SK-N-SH (cell line): ENCODE measurements at regions not wholly inside any gene's neighbourhood (a gene's known extent, or its start where the extent isn't known, plus 50 kb on each side); places are given as distances from the start of the nearest gene placed in this dataset.

Experiments
- CTCF ChIA-PET: fragments of 300-600, 350-600 bp; formaldehyde crosslinking; extraction: SDS; loops from one replicate; lab custom pipeline; 2021; lab: Yijun Ruan, JAX
- POLR2A ChIA-PET: fragments of 350-600 bp; sonication (Branson Sonifier 250); formaldehyde crosslinking; extraction: SDS; loops from one replicate; lab custom pipeline; 2020; ENCODE audit warnings: antibody characterized with exemption, inconsistent platforms; lab: Yijun Ruan, JAX
- DNase-seq: peaks from one replicate; pipeline ENCODE4 v3.0.0; 2012
- H2AFZ ChIP-seq: fragments of 200-600 bp; sonication (generic); 2 replicates; pipeline ENCODE4 v1.8.1; 2016; ENCODE audit warnings: antibody characterized with exemption, mild to moderate bottlenecking, low read depth
- H3F3A ChIP-seq: fragments of 200-600 bp; sonication (generic); replicated peaks from 2 replicates; pipeline ENCODE3; 2016; ENCODE audit warnings: antibody characterized with exemption, mild to moderate bottlenecking; ENCODE audit not compliant: insufficient read depth
- H3K27ac ChIP-seq, 2 experiments: fragments of 200-500 bp in 1 of 2; fragments of 200-600 bp in 1 of 2; sonication (Bioruptor generic) in 1 of 2; sonication (generic), shearing (Covaris generic) in 1 of 2; 2 replicates each; pipeline versions ENCODE4 v1.5.1 to v1.6.1; 2014 to 2016; ENCODE audit warnings: low read depth in 2 of 2, inconsistent platforms in 1 of 2, low read length in 1 of 2, mild to moderate bottlenecking in 1 of 2, mixed read lengths in 1 of 2
- H3K27me3 ChIP-seq: fragments of 200-600 bp; sonication (generic), shearing (Covaris generic); 2 replicates; pipeline ENCODE4 v1.6.1; 2016; ENCODE audit warnings: mixed run types; ENCODE audit not compliant: insufficient read depth
- H3K36me3 ChIP-seq, 2 experiments: fragments of 200-500 bp in 1 of 2; fragments of 200-600 bp in 1 of 2; sonication (Bioruptor generic) in 1 of 2; sonication (generic) in 1 of 2; replicated peaks in 1 of 2; 2 replicates each; pipeline versions ENCODE3 to v1.5.1; 2014 to 2016; ENCODE audit warnings: low read length in 1 of 2, mild to moderate bottlenecking in 1 of 2; ENCODE audit not compliant: insufficient read depth in 2 of 2, control insufficient read depth in 1 of 2
- H3K4me1 ChIP-seq, 2 experiments: fragments of 200-500 bp in 1 of 2; fragments of 200-600 bp in 1 of 2; sonication (Bioruptor generic) in 1 of 2; sonication (generic), shearing (Covaris generic) in 1 of 2; 2 replicates each; pipeline versions ENCODE4 v1.5.1 to v1.6.1; 2014 to 2016; ENCODE audit warnings: low read depth in 1 of 2, low read length in 1 of 2, mixed run types in 1 of 2; ENCODE audit not compliant: insufficient read depth in 2 of 2, control insufficient read depth in 1 of 2
- H3K4me2 ChIP-seq: fragments of 200-600 bp; sonication (generic), shearing (Covaris generic); 2 replicates; pipeline ENCODE4 v1.6.1; 2017; ENCODE audit warnings: mixed run types
- H3K4me3 ChIP-seq, 2 experiments: fragments of 200-500 bp in 1 of 2; fragments of 200-600 bp in 1 of 2; sonication (Bioruptor generic) in 1 of 2; sonication (generic), shearing (Covaris generic) in 1 of 2; 2 replicates each; pipeline versions ENCODE4 v1.5.1 to v1.8.1; 2014 to 2016; ENCODE audit warnings: low read depth in 2 of 2, inconsistent platforms in 1 of 2, low read length in 1 of 2, mild to moderate bottlenecking in 1 of 2, mixed read lengths in 1 of 2, moderate library complexity in 1 of 2
- H3K79me2 ChIP-seq: fragments of 200-600 bp; sonication (generic); 2 replicates; pipeline ENCODE4 v1.8.1; 2017; ENCODE audit warnings: mild to moderate bottlenecking; ENCODE audit not compliant: insufficient read depth
- H3K9ac ChIP-seq: fragments of 200-600 bp; sonication (generic); 2 replicates; pipeline ENCODE4 v1.6.1; 2017; ENCODE audit warnings: mixed run types
- H3K9me2 ChIP-seq: fragments of 200-600 bp; sonication (generic); 2 replicates; pipeline ENCODE4 v1.6.1; 2017; ENCODE audit warnings: mixed run types
- H3K9me3 ChIP-seq: fragments of 200-600 bp; sonication (generic); 2 replicates; pipeline ENCODE4 v1.6.1; 2017; ENCODE audit warnings: mixed run types, mild to moderate bottlenecking, moderate library complexity
- H4K20me1 ChIP-seq: fragments of 200-600 bp; sonication (generic); 2 replicates; pipeline ENCODE4 v1.6.1; 2017; ENCODE audit warnings: mild to moderate bottlenecking, mixed run types; ENCODE audit not compliant: insufficient read depth
- ELF1 ChIP-seq: IDR thresholded peaks from 2 replicates; pipeline ENCODE4 v1.4.0; 2012
- EP300 ChIP-seq, 2 experiments: IDR thresholded peaks; 2 replicates each; pipeline versions ENCODE4 v1.4.0 to v1.6.1; 2012; ENCODE audit warnings: borderline replicate concordance in 1 of 2, low read depth in 1 of 2, low read length in 1 of 2
- EZH2phosphoT487 ChIP-seq: fragments of 200-600 bp; sonication (generic); IDR thresholded peaks from 2 replicates; pipeline ENCODE4 v1.6.1; 2017; ENCODE audit warnings: low read depth, mixed run types, mild to moderate bottlenecking, antibody characterized with exemption, moderate library complexity, borderline replicate concordance
- FOXM1 ChIP-seq: IDR thresholded peaks from 2 replicates; pipeline ENCODE4 v1.4.0; 2012; ENCODE audit warnings: low read depth, mild to moderate bottlenecking
- GABPA ChIP-seq: IDR thresholded peaks from 2 replicates; pipeline ENCODE4 v1.4.0; 2012; ENCODE audit warnings: low read depth, mild to moderate bottlenecking
- MAX ChIP-seq: IDR thresholded peaks from 2 replicates; pipeline ENCODE4 v1.4.0; 2012; ENCODE audit warnings: low read depth
- RAD21 ChIP-seq: IDR thresholded peaks from 2 replicates; pipeline ENCODE4 v1.6.1; 2012; ENCODE audit warnings: mild to moderate bottlenecking, low read length
- RCOR1 ChIP-seq: fragments of 150-350 bp; IDR thresholded peaks from 2 replicates; pipeline ENCODE4 v1.6.1; 2017; ENCODE audit warnings: antibody characterized with exemption, low read length
- REST ChIP-seq: IDR thresholded peaks from 2 replicates; pipeline ENCODE4 v1.6.1; 2012; ENCODE audit warnings: mild to moderate bottlenecking, low read depth, low read length, moderate library complexity
- RXRA ChIP-seq: IDR thresholded peaks from 2 replicates; pipeline ENCODE4 v1.4.0; 2012; ENCODE audit warnings: low read depth, mild to moderate bottlenecking, borderline replicate concordance
- TEAD4 ChIP-seq: IDR thresholded peaks from 2 replicates; pipeline ENCODE4 v1.4.0; 2012; ENCODE audit warnings: mild to moderate bottlenecking, borderline replicate concordance; ENCODE audit not compliant: insufficient read depth
- USF2 ChIP-seq: fragments of 150-350 bp; IDR thresholded peaks from 2 replicates; pipeline ENCODE4 v1.6.1; 2017; ENCODE audit warnings: antibody characterized with exemption, low read length, low read depth, borderline replicate concordance
- YY1 ChIP-seq: IDR thresholded peaks from 2 replicates; pipeline ENCODE4 v1.4.0; 2012; ENCODE audit warnings: low read depth, mild to moderate bottlenecking
- WGBS: methylation state at CpG from one replicate; pipeline ENCODE4 v1.1.6; 2017; ENCODE audit warnings: low lambda C conversion rate; 5-methylcytosine and 5-hydroxymethylcytosine counted together
- TF ChIP-seq, protein P1 (sequence below): IDR thresholded peaks from 2 replicates; pipeline ENCODE4 v1.4.0; 2012; ENCODE audit warnings: low read depth, borderline replicate concordance
- TF ChIP-seq, protein P2 (sequence below): fragments of 200-600 bp; sonication (generic); IDR thresholded peaks from 2 replicates; pipeline ENCODE4 v1.6.1; 2017; ENCODE audit warnings: antibody characterized with exemption, mild to moderate bottlenecking, moderate library complexity

- H3F3A ChIP-seq: no peaks in the 10 kb centered on the region
- no peak for DNase-seq
- no peak overlapping the region for H3K9ac ChIP-seq
- no peak overlapping the region for H2AFZ ChIP-seq
- WGBS: 6% methylated on average over 4 of the region's 4 CpGs
- no peak overlapping the region for H3K4me3 ChIP-seq
- no peaks in the 10 kb centered on the region; the same call in 1 of the 2 replicates for H3K27me3 ChIP-seq
- TF ChIP-seq TEAD4: no peak
- TF ChIP-seq, protein P1, sequence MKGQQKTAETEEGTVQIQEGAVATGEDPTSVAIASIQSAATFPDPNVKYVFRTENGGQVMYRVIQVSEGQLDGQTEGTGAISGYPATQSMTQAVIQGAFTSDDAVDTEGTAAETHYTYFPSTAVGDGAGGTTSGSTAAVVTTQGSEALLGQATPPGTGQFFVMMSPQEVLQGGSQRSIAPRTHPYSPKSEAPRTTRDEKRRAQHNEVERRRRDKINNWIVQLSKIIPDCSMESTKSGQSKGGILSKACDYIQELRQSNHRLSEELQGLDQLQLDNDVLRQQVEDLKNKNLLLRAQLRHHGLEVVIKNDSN: no peak
- no peak for TF ChIP-seq FOXM1
- no peak for TF ChIP-seq REST
- TF ChIP-seq EP300 (IDR thresholded peaks at IDR 0.05; ENCODE audit: borderline replicate concordance in 1 of 2, low read depth in 1 of 2, low read length in 1 of 2): no peak
- TF ChIP-seq YY1: no peak
- no peak for TF ChIP-seq ELF1
- no peak for TF ChIP-seq MAX
- TF ChIP-seq GABPA: no peak
- TF ChIP-seq, protein P2, sequence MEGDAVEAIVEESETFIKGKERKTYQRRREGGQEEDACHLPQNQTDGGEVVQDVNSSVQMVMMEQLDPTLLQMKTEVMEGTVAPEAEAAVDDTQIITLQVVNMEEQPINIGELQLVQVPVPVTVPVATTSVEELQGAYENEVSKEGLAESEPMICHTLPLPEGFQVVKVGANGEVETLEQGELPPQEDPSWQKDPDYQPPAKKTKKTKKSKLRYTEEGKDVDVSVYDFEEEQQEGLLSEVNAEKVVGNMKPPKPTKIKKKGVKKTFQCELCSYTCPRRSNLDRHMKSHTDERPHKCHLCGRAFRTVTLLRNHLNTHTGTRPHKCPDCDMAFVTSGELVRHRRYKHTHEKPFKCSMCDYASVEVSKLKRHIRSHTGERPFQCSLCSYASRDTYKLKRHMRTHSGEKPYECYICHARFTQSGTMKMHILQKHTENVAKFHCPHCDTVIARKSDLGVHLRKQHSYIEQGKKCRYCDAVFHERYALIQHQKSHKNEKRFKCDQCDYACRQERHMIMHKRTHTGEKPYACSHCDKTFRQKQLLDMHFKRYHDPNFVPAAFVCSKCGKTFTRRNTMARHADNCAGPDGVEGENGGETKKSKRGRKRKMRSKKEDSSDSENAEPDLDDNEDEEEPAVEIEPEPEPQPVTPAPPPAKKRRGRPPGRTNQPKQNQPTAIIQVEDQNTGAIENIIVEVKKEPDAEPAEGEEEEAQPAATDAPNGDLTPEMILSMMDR: no peak
- TF ChIP-seq RXRA: no peak
- TF ChIP-seq RCOR1: no peak
- TF ChIP-seq RAD21: no peak
- no peak for TF ChIP-seq EZH2phosphoT487
- TF ChIP-seq USF2: no peak
- H3K9me3 ChIP-seq: no peaks in the 10 kb centered on the region
- H3K79me2 ChIP-seq: no peaks in the 10 kb centered on the region
- no peak overlapping the region for H3K27ac ChIP-seq
- H3K4me1 ChIP-seq: no peaks in the 10 kb centered on the region
- CTCF ChIA-PET: interaction anchor here (1.3 kb wide), 1 partner anchor 20 kb away, joined by 3 read pairs; no protein-coding TSS in a partner anchor
- H3K36me3 ChIP-seq: no peaks in the 10 kb centered on the region
- no peak overlapping the region for H3K4me2 ChIP-seq
- H4K20me1 ChIP-seq: no peaks in the 10 kb centered on the region
- H3K9me2 ChIP-seq: no peaks in the 10 kb centered on the region
- POLR2A ChIA-PET: no interaction called here
These were observed 108.9 kb downstream of the NPAP1 start for GRCh38 chr15:24784506-24784905.
